Activated naive CD8-positive, alpha-beta T cell (primary cell): ENCODE measurements at regions not wholly inside any gene's neighbourhood (a gene's known extent, or its start where the extent isn't known, plus 50 kb on each side); places are given as distances from the start of the nearest gene placed in this dataset.

ENCODE experiments used
- H3K27ac Mint-ChIP-seq: one replicate; pipeline ENCODE4 v1.8.0; 2021; ENCODE audit warnings: mixed read lengths
- H3K27me3 Mint-ChIP-seq: one replicate; pipeline ENCODE4 v1.8.0; 2021; ENCODE audit warnings: mixed read lengths
- H3K36me3 Mint-ChIP-seq: one replicate; pipeline ENCODE4 v1.8.0; 2021; ENCODE audit warnings: mixed read lengths
- H3K4me1 Mint-ChIP-seq: one replicate; pipeline ENCODE4 v1.8.0; 2021; ENCODE audit warnings: low read depth, mixed read lengths
- H3K4me3 Mint-ChIP-seq: one replicate; pipeline ENCODE4 v1.8.0; 2021; ENCODE audit warnings: mild to moderate bottlenecking, mixed read lengths
- H3K9me3 Mint-ChIP-seq: one replicate; pipeline ENCODE4 v1.8.0; 2021; ENCODE audit warnings: low read depth, mixed read lengths

GRCh38 chr1:88124614-88125013, 559.5 kb upstream of the PKN2 start:
- H3K27ac Mint-ChIP-seq, result no peak overlapping the region
- H3K4me1 Mint-ChIP-seq, result no peaks in the 10 kb centered on the region
- no peak overlapping the region for H3K4me3 Mint-ChIP-seq
- no peaks in the 10 kb centered on the region for H3K36me3 Mint-ChIP-seq
- H3K27me3 Mint-ChIP-seq, result peaks cover 2% of the 10 kb centered on the region
- no peaks in the 10 kb centered on the region for H3K9me3 Mint-ChIP-seq

GRCh38 chr1:88126467-88126866, 557.6 kb upstream of the PKN2 start:
- H3K36me3 Mint-ChIP-seq, result no peaks in the 10 kb centered on the region
- H3K9me3 Mint-ChIP-seq, result peaks cover 6% of the 10 kb centered on the region
- H3K4me3 Mint-ChIP-seq, result no peak overlapping the region
- H3K27ac Mint-ChIP-seq, result no peak overlapping the region
- H3K4me1 Mint-ChIP-seq, result no peaks in the 10 kb centered on the region
- peaks cover 2% of the 10 kb centered on the region for H3K27me3 Mint-ChIP-seq

GRCh38 chr1:88133991-88134390, 550.1 kb upstream of the PKN2 start:
- Mint-ChIP-seq H3K9me3 (peaks cover 8% of the 10 kb centered on the region), H3K36me3 (no peaks in the 10 kb centered on the region), H3K27me3 (no peaks in the 10 kb centered on the region), H3K4me3 (no peak overlapping the region), H3K27ac (no peak overlapping the region), H3K4me1 (no peaks in the 10 kb centered on the region)

- no peaks in the 10 kb centered on the region for H3K36me3 Mint-ChIP-seq
- H3K4me1 Mint-ChIP-seq, result no peaks in the 10 kb centered on the region
- no peak overlapping the region for H3K27ac Mint-ChIP-seq
- no peak overlapping the region for H3K4me3 Mint-ChIP-seq
- peaks cover 2% of the 10 kb centered on the region for H3K27me3 Mint-ChIP-seq
- H3K9me3 Mint-ChIP-seq, result peaks cover 8% of the 10 kb centered on the region
Observed at GRCh38 chr1:88134983-88135921, 548.8 kb upstream of the PKN2 start.

GRCh38 chr1:88139633-88140032, 544.4 kb upstream of the PKN2 start:
- peaks cover 3% of the 10 kb centered on the region for H3K27me3 Mint-ChIP-seq
- H3K4me1 Mint-ChIP-seq, result peaks cover 2% of the 10 kb centered on the region
- H3K4me3 Mint-ChIP-seq, result no peak overlapping the region
- H3K27ac Mint-ChIP-seq, result no peak overlapping the region
- no peaks in the 10 kb centered on the region for H3K9me3 Mint-ChIP-seq
- no peaks in the 10 kb centered on the region for H3K36me3 Mint-ChIP-seq

- Mint-ChIP-seq H3K4me3 (no peak overlapping the region), H3K9me3 (no peaks in the 10 kb centered on the region), H3K27ac (no peak overlapping the region), H3K27me3 (peaks cover 3% of the 10 kb centered on the region), H3K36me3 (no peaks in the 10 kb centered on the region), H3K4me1 (peaks cover 2% of the 10 kb centered on the region)
Observed at GRCh38 chr1:88140325-88140724, 543.7 kb upstream of the PKN2 start.

GRCh38 chr1:88141499-88142074, 542.5 kb upstream of the PKN2 start:
- no peak overlapping the region for H3K27ac Mint-ChIP-seq
- peaks cover 3% of the 10 kb centered on the region for H3K27me3 Mint-ChIP-seq
- peaks cover 2% of the 10 kb centered on the region for H3K4me1 Mint-ChIP-seq
- no peaks in the 10 kb centered on the region for H3K9me3 Mint-ChIP-seq
- no peaks in the 10 kb centered on the region for H3K36me3 Mint-ChIP-seq
- H3K4me3 Mint-ChIP-seq, result no peak overlapping the region

- Mint-ChIP-seq H3K4me1 (peaks cover 2% of the 10 kb centered on the region), H3K36me3 (no peaks in the 10 kb centered on the region), H3K9me3 (no peaks in the 10 kb centered on the region), H3K27me3 (peaks cover 3% of the 10 kb centered on the region), H3K27ac (no peak overlapping the region), H3K4me3 (no peak overlapping the region)
Observed at GRCh38 chr1:88145752-88146151, 538.3 kb upstream of the PKN2 start.

- Mint-ChIP-seq H3K9me3 (no peaks in the 10 kb centered on the region), H3K4me3 (no peak overlapping the region)
Observed at GRCh38 chr1:88149686-88150085, 534.4 kb upstream of the PKN2 start.

GRCh38 chr1:88150330-88150729, 533.7 kb upstream of the PKN2 start:
- H3K4me3 Mint-ChIP-seq, result no peak overlapping the region
- H3K4me1 Mint-ChIP-seq, result no peaks in the 10 kb centered on the region
- H3K27ac Mint-ChIP-seq, result no peak overlapping the region
- H3K36me3 Mint-ChIP-seq, result no peaks in the 10 kb centered on the region
- peaks cover 2% of the 10 kb centered on the region for H3K27me3 Mint-ChIP-seq
- H3K9me3 Mint-ChIP-seq, result no peaks in the 10 kb centered on the region

More at GRCh38 chr1:88149686-88150085, 534.4 kb upstream of the PKN2 start:
- Mint-ChIP-seq H3K36me3 (no peaks in the 10 kb centered on the region), H3K4me1 (no peaks in the 10 kb centered on the region), H3K27ac (no peak overlapping the region), H3K27me3 (peaks cover 2% of the 10 kb centered on the region)

- Mint-ChIP-seq H3K27ac (no peak overlapping the region), H3K36me3 (no peaks in the 10 kb centered on the region), H3K27me3 (peaks cover 6% of the 10 kb centered on the region), H3K9me3 (no peaks in the 10 kb centered on the region), H3K4me1 (no peaks in the 10 kb centered on the region), H3K4me3 (no peak overlapping the region)
Observed at GRCh38 chr1:88163187-88163586, 520.9 kb upstream of the PKN2 start.

GRCh38 chr1:88168126-88168525, 515.9 kb upstream of the PKN2 start:
- H3K4me3 Mint-ChIP-seq, result no peak overlapping the region
- H3K4me1 Mint-ChIP-seq, result no peaks in the 10 kb centered on the region
- peaks cover 9% of the 10 kb centered on the region for H3K27me3 Mint-ChIP-seq
- H3K9me3 Mint-ChIP-seq, result no peaks in the 10 kb centered on the region
- no peaks in the 10 kb centered on the region for H3K36me3 Mint-ChIP-seq
- H3K27ac Mint-ChIP-seq, result no peak overlapping the region

- Mint-ChIP-seq H3K9me3 (no peaks in the 10 kb centered on the region), H3K4me1 (no peaks in the 10 kb centered on the region), H3K36me3 (no peaks in the 10 kb centered on the region), H3K4me3 (no peak overlapping the region), H3K27ac (no peak overlapping the region), H3K27me3 (peaks cover 7% of the 10 kb centered on the region)
Observed at GRCh38 chr1:88169139-88169538, 514.9 kb upstream of the PKN2 start.

- Mint-ChIP-seq H3K27ac (no peak overlapping the region), H3K36me3 (no peaks in the 10 kb centered on the region), H3K4me1 (no peaks in the 10 kb centered on the region), H3K27me3 (peaks cover 7% of the 10 kb centered on the region), H3K9me3 (no peaks in the 10 kb centered on the region), H3K4me3 (no peak overlapping the region)
Observed at GRCh38 chr1:88169939-88170338, 514.1 kb upstream of the PKN2 start.

GRCh38 chr1:88175120-88175630, 508.9 kb upstream of the PKN2 start:
- H3K27me3 Mint-ChIP-seq, result peaks cover 10% of the 10 kb centered on the region
- H3K9me3 Mint-ChIP-seq, result no peaks in the 10 kb centered on the region
- H3K4me1 Mint-ChIP-seq, result no peaks in the 10 kb centered on the region
- H3K36me3 Mint-ChIP-seq, result no peaks in the 10 kb centered on the region
- H3K27ac Mint-ChIP-seq, result no peak overlapping the region
- no peak overlapping the region for H3K4me3 Mint-ChIP-seq
